Keratinocyte (primary cell): ENCODE measurements at regions not wholly inside any gene's neighbourhood (a gene's known extent, or its start where the extent isn't known, plus 50 kb on each side); places are given as distances from the start of the nearest gene placed in this dataset.
A peak's percentile ranks its signal among the peaks of the same experiment; 100 is the strongest.

ENCODE experiments used
- DNase-seq: peaks from one replicate; pipeline ENCODE4 v3.0.0-alpha.2; 2011; ENCODE audit warnings: low read depth, missing footprints, low spot score
- FAIRE-seq: peaks from 2 replicates; lab custom pipeline; 2011; peaks lifted over from hg19 to GRCh38; lab: Jason Lieb, UNC
- H2AFZ ChIP-seq: 2 replicates; pipeline ENCODE4 v1.6.0; 2012; ENCODE audit warnings: low read length, control low read depth, inconsistent platforms; ENCODE audit not compliant: control insufficient read depth
- H3K27ac ChIP-seq: 2 replicates; pipeline ENCODE4 v1.5.1; 2011; ENCODE audit warnings: low read length; ENCODE audit not compliant: control insufficient read depth, insufficient read depth
- H3K27me3 ChIP-seq: 3 replicates; pipeline ENCODE4 v1.6.0; 2011; ENCODE audit warnings: low read length; ENCODE audit not compliant: control insufficient read depth, insufficient read depth; ENCODE audit errors: extremely low read depth
- H3K36me3 ChIP-seq, 2 experiments: 2 replicates in 1 of 2; 3 replicates in 1 of 2; pipeline ENCODE4 v1.5.1; 2011; ENCODE audit warnings: low read length in 2 of 2, mild to moderate bottlenecking in 1 of 2; ENCODE audit not compliant: control insufficient read depth in 2 of 2, insufficient read depth in 2 of 2; ENCODE audit errors: extremely low read depth in 1 of 2
- H3K4me1 ChIP-seq: 3 replicates; pipeline ENCODE4 v1.5.1; 2011; ENCODE audit warnings: low read length; ENCODE audit not compliant: control insufficient read depth, insufficient read depth; ENCODE audit errors: extremely low read depth
- H3K4me2 ChIP-seq: 3 replicates; pipeline ENCODE4 v1.6.0; 2011; ENCODE audit warnings: low read depth, low read length; ENCODE audit not compliant: control insufficient read depth, insufficient read depth; ENCODE audit errors: extremely low read depth
- H3K4me3 ChIP-seq, 3 experiments: fragments of 200-600 bp in 1 of 3; sonication (generic) in 1 of 3; 2 replicates in 2 of 3; 3 replicates in 1 of 3; pipeline ENCODE4 v1.5.1; 2011 to 2016; ENCODE audit warnings: low read length in 3 of 3, mild to moderate bottlenecking in 3 of 3, control low read depth in 2 of 3, inconsistent platforms in 1 of 3, low read depth in 1 of 3, mixed read lengths in 1 of 3, mixed run types in 1 of 3, moderate library complexity in 1 of 3; ENCODE audit not compliant: control insufficient read depth in 2 of 3, insufficient read depth in 2 of 3; ENCODE audit errors: extremely low read depth in 1 of 3
- H3K79me2 ChIP-seq: 2 replicates; pipeline ENCODE4 v1.6.0; 2012; ENCODE audit warnings: low read length; ENCODE audit not compliant: control insufficient read depth, insufficient read depth
- H3K9ac ChIP-seq: 3 replicates; pipeline ENCODE4 v1.6.0; 2011; ENCODE audit warnings: low read length; ENCODE audit not compliant: control insufficient read depth, insufficient read depth; ENCODE audit errors: extremely low read depth
- H3K9me1 ChIP-seq: 3 replicates; pipeline ENCODE4 v1.6.0; 2011; ENCODE audit warnings: low read length; ENCODE audit not compliant: control insufficient read depth, insufficient read depth; ENCODE audit errors: extremely low read depth
- H3K9me3 ChIP-seq: 2 replicates; pipeline ENCODE4 v1.5.1; 2012; ENCODE audit warnings: low read depth, low read length; ENCODE audit not compliant: control insufficient read depth
- H4K20me1 ChIP-seq: 3 replicates; pipeline ENCODE4 v1.6.0; 2011; ENCODE audit warnings: low read length; ENCODE audit not compliant: control insufficient read depth, insufficient read depth; ENCODE audit errors: extremely low read depth
- CTCF ChIP-seq, 3 experiments: IDR thresholded peaks in 1 of 3; conservative IDR thresholded peaks in 1 of 3; optimal IDR thresholded peaks in 1 of 3; 2 replicates in 2 of 3; 3 replicates in 1 of 3; pipeline versions ENCODE3 to v1.5.1; 2011; ENCODE audit warnings: low read length in 3 of 3, mild to moderate bottlenecking in 3 of 3, moderate library complexity in 2 of 3, control low read depth in 1 of 3, inconsistent platforms in 1 of 3; ENCODE audit not compliant: insufficient read depth in 2 of 3; ENCODE audit errors: extremely low read depth in 1 of 3
- EZH2 ChIP-seq: IDR thresholded peaks from one replicate; pipeline ENCODE4 v1.6.1; 2012; ENCODE audit warnings: inconsistent platforms, mild to moderate bottlenecking, low read length, moderate library complexity
- dilution Hi-C: fragments of 300-500 bp; cut with MboI; formaldehyde crosslinking; loops from one replicate; pipeline ENCODE4 v1.7.0; 2020; ENCODE audit warnings: low sequenced_read_pairs; ENCODE audit not compliant: extremely low pct_ligation_motif_present

- Histone ChIP-seq H3K4me3 (no peak overlapping the region), H3K36me3 (no peaks in the 10 kb centered on the region), H3K9me3 (no peaks in the 10 kb centered on the region), H3K79me2 (no peaks in the 10 kb centered on the region), H3K9me1 (no peaks in the 10 kb centered on the region), H3K27me3 (no peaks in the 10 kb centered on the region), H2AFZ (no peak overlapping the region), H3K4me2 (no peak overlapping the region), H4K20me1 (no peaks in the 10 kb centered on the region), H3K27ac (no peak overlapping the region), H3K4me1 (no peaks in the 10 kb centered on the region), H3K9ac (no peak overlapping the region)
- DNase-seq (no peak), FAIRE-seq (no peak)
- TF ChIP-seq EZH2 (no peak), CTCF (optimal IDR thresholded peaks at IDR 0.05 in 1 of 3, IDR thresholded peaks at IDR 0.05 in 1 of 3, conservative IDR thresholded peaks at IDR 0.05 in 1 of 3; ENCODE audit: extremely low read depth in 1 of 3, insufficient read depth in 2 of 3, low read length in 3 of 3) (no peak)
- dilution Hi-C loops = no loop called here
These were observed 147.9 kb downstream of the PTCSC3 start for GRCh38 chr14:36028665-36029064.

GRCh38 chr14:36028218-36028617, 148.3 kb downstream of the PTCSC3 start:
- H3K4me2 ChIP-seq = no peak overlapping the region
- no peaks in the 10 kb centered on the region for H3K36me3 ChIP-seq
- no peaks in the 10 kb centered on the region for H3K27me3 ChIP-seq
- H3K27ac ChIP-seq = no peak overlapping the region
- H3K79me2 ChIP-seq = no peaks in the 10 kb centered on the region
- H3K9me1 ChIP-seq = no peaks in the 10 kb centered on the region
- no peaks in the 10 kb centered on the region for H3K4me1 ChIP-seq
- H4K20me1 ChIP-seq = no peaks in the 10 kb centered on the region
- FAIRE-seq (no peak), DNase-seq (no peak)
- no peak overlapping the region for H2AFZ ChIP-seq
- no peak for TF ChIP-seq EZH2
- TF ChIP-seq CTCF (optimal IDR thresholded peaks at IDR 0.05 in 1 of 3, IDR thresholded peaks at IDR 0.05 in 1 of 3, conservative IDR thresholded peaks at IDR 0.05 in 1 of 3; ENCODE audit: extremely low read depth in 1 of 3, insufficient read depth in 2 of 3, low read length in 3 of 3) = peak in 1 of 3 experiments; percentile 30
- dilution Hi-C loops = no loop called here
- no peak overlapping the region for H3K9ac ChIP-seq
- H3K9me3 ChIP-seq = no peaks in the 10 kb centered on the region
- H3K4me3 ChIP-seq = no peak overlapping the region
